ENCODE measurements at regions not wholly inside any gene's neighbourhood (a gene's known extent, or its start where the extent isn't known, plus 50 kb on each side); places are given as distances from the start of the nearest gene placed in this dataset.

GRCh38 chr13:37453246-37453645 is 145.3 kb downstream of the POSTN start:
- TF ChIP-seq MAX (CRISPR knock-in tag; IDR thresholded peaks at IDR 0.05) (no peak), ZNF143 (CRISPR knock-in tag; IDR thresholded peaks at IDR 0.05) (no peak), CTCF (IDR thresholded peaks at IDR 0.05 in 2 of 3, conservative IDR thresholded peaks at IDR 0.05 in 1 of 3; ENCODE audit: insufficient read depth in 2 of 3, low read depth in 1 of 3, low read length in 3 of 3) (no peak), SRSF9 (IDR thresholded peaks at IDR 0.05; ENCODE audit: borderline replicate concordance, low read depth, low read length) (no peak), CGGBP1 (CRISPR knock-in tag; IDR thresholded peaks at IDR 0.05) (no peak), ZBTB49 (CRISPR knock-in tag; IDR thresholded peaks at IDR 0.05; ENCODE audit: borderline replicate concordance) (no peak), YY1 (IDR thresholded peaks at IDR 0.05; ENCODE audit: borderline replicate concordance in 1 of 3, control insufficient read depth in 1 of 3, extremely low read depth in 1 of 3, insufficient read depth in 3 of 3, insufficient read length in 1 of 3, insufficient replicate concordance in 2 of 3, low read depth in 1 of 3, low read length in 2 of 3) (no peak), ATF2 (CRISPR knock-in tag; IDR thresholded peaks at IDR 0.05) (no peak), FIP1L1 (IDR thresholded peaks at IDR 0.05; ENCODE audit: low read depth, low read length, poor library complexity, severe bottlenecking) (no peak), ETV5 (CRISPR knock-in tag; IDR thresholded peaks at IDR 0.05; ENCODE audit: low read depth) (no peak)
